GF-D8 (cell line): ENCODE measurements at regions not wholly inside any gene's neighbourhood (a gene's known extent, or its start where the extent isn't known, plus 50 kb on each side); places are given as distances from the start of the nearest gene placed in this dataset.

Experiments
- DNase-seq: peaks from one replicate; lab custom pipeline; 2025; lab: John Stamatoyannopoulos, UW

GRCh38 chr4:22021106-22021505, 72.5 kb upstream of the KCNIP4 start:
- DNase-seq: no peak

DNA sequence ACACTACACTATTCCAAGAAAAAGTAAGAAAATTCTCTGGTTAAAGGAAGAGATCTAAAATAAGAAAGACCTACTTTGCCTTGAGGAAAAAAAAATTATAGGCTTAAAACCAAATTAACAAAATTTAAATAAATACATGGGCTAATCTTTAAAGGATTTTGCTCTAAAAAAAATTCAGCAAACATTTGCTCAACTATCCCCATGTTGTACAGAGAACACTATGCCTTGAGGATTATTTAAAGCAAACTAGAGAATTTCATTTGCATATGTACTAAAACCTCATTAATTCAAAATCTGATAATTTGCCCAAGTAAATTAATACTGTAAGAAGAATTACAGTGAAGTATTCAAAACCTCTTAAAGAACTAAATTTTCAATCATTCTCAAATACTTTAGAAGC, 71.6 kb upstream of the KCNIP4 start:
- no peak for DNase-seq

DNA sequence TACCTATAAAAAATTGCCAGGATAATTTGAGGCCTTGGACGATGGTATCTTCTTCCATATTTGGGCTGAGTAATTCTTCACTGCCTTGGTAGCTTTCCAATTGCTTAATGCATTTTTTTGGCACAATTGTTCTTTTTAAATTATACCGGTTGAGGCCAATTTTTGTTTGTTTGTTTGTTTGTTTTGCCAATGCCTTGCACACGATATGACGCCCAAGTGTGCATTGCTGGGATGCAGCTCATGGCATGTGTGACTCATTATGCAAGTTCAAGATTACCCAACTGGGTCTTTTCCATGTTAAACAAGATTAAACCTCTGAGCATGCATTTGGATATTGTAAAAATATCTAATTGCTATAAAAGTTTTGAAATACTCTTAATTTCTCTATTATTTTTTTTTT, 71.1 kb upstream of the KCNIP4 start:
- no peak for DNase-seq

DNA sequence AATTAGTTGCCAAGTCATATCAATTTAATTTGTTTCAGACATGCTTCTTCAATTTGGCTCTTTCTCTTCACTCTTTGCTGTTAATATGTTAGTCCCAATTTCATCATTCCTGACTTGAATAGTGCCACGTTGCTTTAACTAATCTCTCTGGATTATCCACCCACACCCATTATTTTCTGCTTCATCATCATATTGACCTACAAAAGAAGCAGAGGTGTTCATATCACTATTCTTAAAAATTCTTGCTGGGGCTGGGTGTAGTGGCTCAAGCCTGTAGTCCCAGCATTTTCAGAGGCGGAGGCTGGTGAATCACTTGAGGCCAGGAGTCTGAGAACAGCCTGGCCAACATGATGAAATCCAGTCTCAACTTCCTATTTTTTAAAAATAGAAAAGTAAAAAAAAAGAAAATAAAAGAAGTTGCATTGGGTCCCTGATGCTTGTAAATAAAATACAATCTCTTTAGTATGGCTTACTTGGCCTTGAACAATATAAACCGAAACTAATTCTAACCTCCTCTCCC, 65.7 kb upstream of the KCNIP4 start:
- no peak for DNase-seq

GRCh38 chr4:22003878-22004277, 55.3 kb upstream of the KCNIP4 start:
- DNase-seq: no peak
